BE2C (cell line): ENCODE measurements at regions not wholly inside any gene's neighbourhood (a gene's known extent, or its start where the extent isn't known, plus 50 kb on each side); places are given as distances from the start of the nearest gene placed in this dataset.

ENCODE experiments used
- DNase-seq: peaks from one replicate; pipeline ENCODE4 v3.0.0-alpha.2; 2020
- H3K27me3 ChIP-seq: fragments of 250-450 bp; sonication (Bioruptor Pico); 2 replicates; pipeline ENCODE4 v1.5.1; 2020; ENCODE audit warnings: mild to moderate bottlenecking
- H3K36me3 ChIP-seq: fragments of 250-450 bp; sonication (Bioruptor Pico); 2 replicates; pipeline ENCODE4 v1.5.1; 2020; ENCODE audit warnings: mild to moderate bottlenecking
- H3K4me1 ChIP-seq: fragments of 250-450 bp; sonication (Bioruptor Pico); 2 replicates; pipeline ENCODE4 v1.5.1; 2020
- H3K4me3 ChIP-seq: 2 replicates; pipeline ENCODE4 v1.5.1; 2011; ENCODE audit warnings: low read depth, low read length
- H3K9me3 ChIP-seq: fragments of 250-450 bp; sonication (Bioruptor Pico); 2 replicates; pipeline ENCODE4 v1.5.1; 2020
- TF ChIP-seq, protein P1 (sequence below): IDR thresholded peaks from 2 replicates; pipeline ENCODE4 v1.5.1; 2012; ENCODE audit warnings: mild to moderate bottlenecking, low read depth, low read length

GRCh38 chr7:33852838-33853237 lies 52.5 kb upstream of the BMPER start:
- no peaks in the 10 kb centered on the region for H3K4me1 ChIP-seq
- TF ChIP-seq, protein P1, sequence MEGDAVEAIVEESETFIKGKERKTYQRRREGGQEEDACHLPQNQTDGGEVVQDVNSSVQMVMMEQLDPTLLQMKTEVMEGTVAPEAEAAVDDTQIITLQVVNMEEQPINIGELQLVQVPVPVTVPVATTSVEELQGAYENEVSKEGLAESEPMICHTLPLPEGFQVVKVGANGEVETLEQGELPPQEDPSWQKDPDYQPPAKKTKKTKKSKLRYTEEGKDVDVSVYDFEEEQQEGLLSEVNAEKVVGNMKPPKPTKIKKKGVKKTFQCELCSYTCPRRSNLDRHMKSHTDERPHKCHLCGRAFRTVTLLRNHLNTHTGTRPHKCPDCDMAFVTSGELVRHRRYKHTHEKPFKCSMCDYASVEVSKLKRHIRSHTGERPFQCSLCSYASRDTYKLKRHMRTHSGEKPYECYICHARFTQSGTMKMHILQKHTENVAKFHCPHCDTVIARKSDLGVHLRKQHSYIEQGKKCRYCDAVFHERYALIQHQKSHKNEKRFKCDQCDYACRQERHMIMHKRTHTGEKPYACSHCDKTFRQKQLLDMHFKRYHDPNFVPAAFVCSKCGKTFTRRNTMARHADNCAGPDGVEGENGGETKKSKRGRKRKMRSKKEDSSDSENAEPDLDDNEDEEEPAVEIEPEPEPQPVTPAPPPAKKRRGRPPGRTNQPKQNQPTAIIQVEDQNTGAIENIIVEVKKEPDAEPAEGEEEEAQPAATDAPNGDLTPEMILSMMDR: no peak
- no peaks in the 10 kb centered on the region for H3K36me3 ChIP-seq
- H3K27me3 ChIP-seq: no peaks in the 10 kb centered on the region; the same call in 1 of the 2 replicates
- H3K4me3 ChIP-seq: no peak overlapping the region
- no peak for DNase-seq
- H3K9me3 ChIP-seq: no peaks in the 10 kb centered on the region

DNA sequence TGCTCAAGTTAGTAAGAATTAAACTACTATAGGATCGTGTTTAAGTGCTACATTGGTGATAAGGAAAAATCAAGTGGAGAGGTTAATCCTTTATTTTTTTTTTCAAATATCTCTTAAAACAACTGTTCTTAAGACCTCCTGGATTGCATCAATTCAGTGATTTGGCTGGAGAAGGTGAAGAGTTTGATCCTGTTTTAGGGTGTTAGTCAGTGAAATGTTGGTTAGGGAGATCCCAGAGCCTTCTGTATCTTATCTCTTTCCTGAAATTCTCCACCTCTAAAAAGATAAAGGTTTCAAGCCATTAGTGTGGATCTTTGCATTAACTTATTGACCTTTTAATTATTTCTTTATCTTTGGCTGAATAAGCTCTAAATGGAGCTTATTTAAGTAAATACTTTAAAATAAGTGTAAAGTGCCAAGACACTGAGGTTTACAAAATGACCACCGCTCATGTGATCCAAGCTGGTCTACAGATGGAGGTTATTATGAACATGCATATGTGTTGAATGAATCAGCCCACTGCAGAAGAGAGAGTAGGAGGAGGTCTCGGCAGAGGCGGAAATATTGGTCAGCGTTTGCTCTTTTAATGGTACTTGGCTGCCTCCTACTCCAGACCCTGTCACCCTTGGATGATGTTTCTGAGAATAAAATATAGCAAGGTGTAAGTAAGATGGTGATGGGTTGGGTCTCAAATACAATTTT lies 51.8 kb upstream of the BMPER start:
- Histone ChIP-seq H3K27me3 (no peaks in the 10 kb centered on the region; the same call in 1 of the 2 replicates), H3K4me3 (no peak overlapping the region), H3K4me1 (no peaks in the 10 kb centered on the region), H3K36me3 (no peaks in the 10 kb centered on the region), H3K9me3 (no peaks in the 10 kb centered on the region)
- DNase-seq: no peak
- TF ChIP-seq, protein P1: no peak

DNA sequence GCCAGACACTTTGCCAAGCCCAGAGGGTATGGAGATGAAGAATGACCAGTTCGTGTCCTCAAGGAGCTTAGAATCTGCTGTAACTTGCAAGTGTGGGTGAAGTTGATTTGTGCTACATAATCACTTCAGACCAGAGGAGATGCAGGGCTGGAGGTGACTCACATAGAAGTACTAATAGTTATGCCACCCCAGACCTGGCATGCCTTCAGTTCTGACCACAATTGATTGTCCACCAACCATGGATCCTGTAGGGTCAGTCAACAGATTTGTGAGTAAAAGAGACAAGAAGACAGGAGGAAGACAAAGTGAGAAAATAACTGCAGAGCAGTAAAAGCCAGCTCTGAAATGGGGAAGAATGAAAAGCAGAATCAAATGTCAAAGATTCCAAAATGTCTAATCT lies 51.2 kb upstream of the BMPER start:
- DNase-seq: no peak
- TF ChIP-seq, protein P1: no peak
- Histone ChIP-seq H3K4me3 (no peak overlapping the region), H3K27me3 (no peaks in the 10 kb centered on the region; the same call in 1 of the 2 replicates), H3K9me3 (no peaks in the 10 kb centered on the region), H3K36me3 (no peaks in the 10 kb centered on the region), H3K4me1 (no peaks in the 10 kb centered on the region)

- H3K4me3 ChIP-seq: no peak overlapping the region
- H3K36me3 ChIP-seq: no peaks in the 10 kb centered on the region
- TF ChIP-seq, protein P1: no peak
- H3K4me1 ChIP-seq: no peaks in the 10 kb centered on the region
- no peak for DNase-seq
- H3K9me3 ChIP-seq: no peaks in the 10 kb centered on the region
- no peaks in the 10 kb centered on the region; the same call in 1 of the 2 replicates for H3K27me3 ChIP-seq
Observed at GRCh38 chr7:33854801-33855350, 50.5 kb upstream of the BMPER start.
